HG02840 (cell line): ENCODE measurements at regions not wholly inside any gene's neighbourhood (a gene's known extent, or its start where the extent isn't known, plus 50 kb on each side); places are given as distances from the start of the nearest gene placed in this dataset.

Source experiments
- ATAC-seq: cut with Tn5 transposase; IDR thresholded peaks from one replicate; pipeline ENCODE4 v1.9.1; 2021; ENCODE audit warnings: mild to moderate bottlenecking, moderate library complexity, moderate number of reproducible peaks; ENCODE audit not compliant: unreplicated experiment, low FRiP score

GRCh38 chr15:93167291-93167690 is 78.3 kb upstream of the RGMA start:
- no peak for ATAC-seq

GRCh38 chr15:93166675-93167074 is 77.7 kb upstream of the RGMA start:
- no peak for ATAC-seq

GRCh38 chr15:93165734-93166470 is 76.9 kb upstream of the RGMA start:
- ATAC-seq: no peak

- ATAC-seq: no peak
Observed at GRCh38 chr15:93164409-93164808, 75.4 kb upstream of the RGMA start.

GRCh38 chr15:93162560-93162959 is 73.5 kb upstream of the RGMA start:
- no peak for ATAC-seq

GRCh38 chr15:93159930-93160329 is 70.9 kb upstream of the RGMA start:
- ATAC-seq: no peak

- ATAC-seq: no peak
Observed at GRCh38 chr15:93158097-93158900, 69.3 kb upstream of the RGMA start.

- ATAC-seq: no peak
Observed at GRCh38 chr15:93154666-93155065, 65.7 kb upstream of the RGMA start.

- ATAC-seq: no peak
Observed at GRCh38 chr15:93152951-93153350, 63.9 kb upstream of the RGMA start.

GRCh38 chr15:93152360-93152759 is 63.3 kb upstream of the RGMA start:
- ATAC-seq: no peak

- no peak for ATAC-seq
Observed at GRCh38 chr15:93150910-93151881, 62.2 kb upstream of the RGMA start.

GRCh38 chr15:93146601-93147000 is 57.6 kb upstream of the RGMA start:
- no peak for ATAC-seq

- ATAC-seq: no peak
Observed at GRCh38 chr15:93146196-93146595, 57.2 kb upstream of the RGMA start.

- ATAC-seq: no peak
Observed at GRCh38 chr15:93144463-93145236, 55.6 kb upstream of the RGMA start.

- no peak for ATAC-seq
Observed at GRCh38 chr15:93143186-93143585, 54.2 kb upstream of the RGMA start.

- ATAC-seq: no peak
Observed at GRCh38 chr15:93141371-93141794, 52.4 kb upstream of the RGMA start.

GRCh38 chr15:93139436-93139835 is 50.4 kb upstream of the RGMA start:
- ATAC-seq: no peak

GRCh38 chr15:93138681-93139250 is 49.8 kb upstream of the RGMA start:
- no peak for ATAC-seq
